NT2/D1 (cell line): ENCODE measurements at regions not wholly inside any gene's neighbourhood (a gene's known extent, or its start where the extent isn't known, plus 50 kb on each side); places are given as distances from the start of the nearest gene placed in this dataset.

Experiments used
- SUZ12 ChIP-seq: IDR thresholded peaks from 2 replicates; pipeline ENCODE4 v1.6.1; 2011; ENCODE audit not compliant: insufficient read length, insufficient read depth; ENCODE audit errors: extremely low read depth
- YY1 ChIP-seq: IDR thresholded peaks from 2 replicates; pipeline ENCODE4 v1.6.1; 2011; ENCODE audit not compliant: insufficient read length, insufficient read depth
- ZNF274 ChIP-seq: IDR thresholded peaks from 2 replicates; pipeline ENCODE4 v1.6.1; 2011; ENCODE audit warnings: mild to moderate bottlenecking, low read depth, low read length

GRCh38 chr15:77832874-77833273, 200.2 kb upstream of the LINGO1 start:
- TF ChIP-seq ZNF274 (no peak), YY1 (no peak), SUZ12 (no peak)
